Lower leg skin (tissue), 3 donors: ENCODE measurements at regions not wholly inside any gene's neighbourhood (a gene's known extent, or its start where the extent isn't known, plus 50 kb on each side); places are given as distances from the start of the nearest gene placed in this dataset.

ENCODE experiments used
- POLR2A ChIP-seq, 2 donors: fragments of 450-650 bp; IDR thresholded peaks; one replicate each; pipeline ENCODE4 v1.6.1; 2016 to 2017; ENCODE audit warnings: antibody characterized with exemption in 2 of 2, mild to moderate bottlenecking in 1 of 2, moderate library complexity in 1 of 2
- TF ChIP-seq, protein P1 (sequence below), 3 donors: fragments of 450-650 bp; IDR thresholded peaks; one replicate each; pipeline ENCODE4 v1.5.1; 2016; ENCODE audit warnings: antibody characterized with exemption in 3 of 3, mild to moderate bottlenecking in 3 of 3, moderate library complexity in 2 of 3

DNA sequence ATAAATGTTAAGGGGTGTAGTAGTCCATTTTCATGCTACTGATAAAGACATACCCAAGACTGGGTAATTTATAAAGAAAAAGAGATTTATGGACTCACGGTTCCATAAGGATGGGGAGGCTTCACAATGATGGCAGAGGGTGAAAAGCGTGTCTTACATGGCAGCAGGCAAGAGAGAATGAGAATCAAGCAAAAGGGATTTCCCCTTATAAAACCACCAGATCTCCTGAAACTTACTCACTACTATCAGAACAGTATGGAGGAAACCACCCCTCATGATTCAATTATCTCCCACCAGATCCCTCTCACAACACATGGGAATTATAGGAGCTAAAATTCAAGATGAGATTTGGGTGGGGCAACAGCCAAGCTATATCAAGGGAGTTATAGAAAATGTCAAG lies 329.2 kb downstream of the DTHD1 start:
- TF ChIP-seq POLR2A (IDR thresholded peaks at IDR 0.05), result no peak
- TF ChIP-seq, protein P1, sequence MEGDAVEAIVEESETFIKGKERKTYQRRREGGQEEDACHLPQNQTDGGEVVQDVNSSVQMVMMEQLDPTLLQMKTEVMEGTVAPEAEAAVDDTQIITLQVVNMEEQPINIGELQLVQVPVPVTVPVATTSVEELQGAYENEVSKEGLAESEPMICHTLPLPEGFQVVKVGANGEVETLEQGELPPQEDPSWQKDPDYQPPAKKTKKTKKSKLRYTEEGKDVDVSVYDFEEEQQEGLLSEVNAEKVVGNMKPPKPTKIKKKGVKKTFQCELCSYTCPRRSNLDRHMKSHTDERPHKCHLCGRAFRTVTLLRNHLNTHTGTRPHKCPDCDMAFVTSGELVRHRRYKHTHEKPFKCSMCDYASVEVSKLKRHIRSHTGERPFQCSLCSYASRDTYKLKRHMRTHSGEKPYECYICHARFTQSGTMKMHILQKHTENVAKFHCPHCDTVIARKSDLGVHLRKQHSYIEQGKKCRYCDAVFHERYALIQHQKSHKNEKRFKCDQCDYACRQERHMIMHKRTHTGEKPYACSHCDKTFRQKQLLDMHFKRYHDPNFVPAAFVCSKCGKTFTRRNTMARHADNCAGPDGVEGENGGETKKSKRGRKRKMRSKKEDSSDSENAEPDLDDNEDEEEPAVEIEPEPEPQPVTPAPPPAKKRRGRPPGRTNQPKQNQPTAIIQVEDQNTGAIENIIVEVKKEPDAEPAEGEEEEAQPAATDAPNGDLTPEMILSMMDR (IDR thresholded peaks at IDR 0.05), result no peak
